22Rv1 (cell line): ENCODE measurements at regions not wholly inside any gene's neighbourhood (a gene's known extent, or its start where the extent isn't known, plus 50 kb on each side); places are given as distances from the start of the nearest gene placed in this dataset.

Experiments
- CTCF ChIP-seq: fragments of 450-650 bp; IDR thresholded peaks from 2 replicates; pipeline ENCODE4 v1.5.1; 2017; ENCODE audit warnings: mild to moderate bottlenecking
- ZFX ChIP-seq: fragments of 450-650 bp; IDR thresholded peaks from 2 replicates; pipeline ENCODE4 v1.6.1; 2017; ENCODE audit warnings: antibody characterized with exemption, borderline replicate concordance

GRCh38 chr1:43065616-43066399 is 106.3 kb downstream of the EBNA1BP2 start:
- TF ChIP-seq CTCF (no peak), ZFX (no peak)
